HG03571 (cell line): ENCODE measurements at regions not wholly inside any gene's neighbourhood (a gene's known extent, or its start where the extent isn't known, plus 50 kb on each side); places are given as distances from the start of the nearest gene placed in this dataset.

Experiments used
- ATAC-seq: cut with Tn5 transposase; IDR thresholded peaks from one replicate; pipeline ENCODE4 v1.9.1; 2021; ENCODE audit not compliant: unreplicated experiment

DNA sequence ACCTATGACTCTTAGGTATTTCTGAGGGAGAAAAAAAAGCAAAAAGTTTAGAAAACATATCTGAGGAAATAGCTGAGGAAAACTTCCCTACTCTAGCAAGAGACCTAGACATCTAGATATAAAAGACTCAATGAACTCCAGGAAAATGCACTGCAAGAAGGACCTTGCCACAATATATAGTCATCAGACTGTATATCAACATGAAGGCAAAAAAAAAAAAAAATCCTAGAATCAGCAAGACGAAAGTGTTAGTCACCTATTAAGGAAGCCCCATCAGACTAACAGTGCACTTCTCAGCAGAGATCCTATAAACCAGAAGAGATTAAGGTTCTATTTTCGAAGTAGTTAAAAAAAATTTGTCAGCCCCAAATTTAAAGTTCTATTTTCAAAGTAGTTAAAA lies 166.2 kb downstream of the TMEM38B start:
- no peak for ATAC-seq

DNA sequence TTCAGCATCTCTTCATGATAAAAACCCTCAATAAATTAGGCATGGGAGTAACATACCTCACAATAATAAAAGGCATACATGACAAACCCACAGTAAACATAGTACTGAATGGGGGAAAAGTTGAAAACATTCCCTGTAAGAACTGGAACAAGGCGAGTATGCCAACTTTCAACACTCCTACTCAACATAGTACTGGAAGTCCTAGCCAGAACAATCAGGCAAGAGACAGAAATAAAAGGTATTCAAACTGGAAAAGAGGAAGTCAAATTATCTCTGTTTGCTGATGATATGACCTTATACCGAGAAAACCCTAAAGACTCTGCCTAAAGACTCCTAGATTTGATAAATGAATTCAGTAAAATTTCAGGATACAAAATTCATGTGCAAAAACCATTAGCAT lies 167.6 kb downstream of the TMEM38B start:
- ATAC-seq: no peak

DNA sequence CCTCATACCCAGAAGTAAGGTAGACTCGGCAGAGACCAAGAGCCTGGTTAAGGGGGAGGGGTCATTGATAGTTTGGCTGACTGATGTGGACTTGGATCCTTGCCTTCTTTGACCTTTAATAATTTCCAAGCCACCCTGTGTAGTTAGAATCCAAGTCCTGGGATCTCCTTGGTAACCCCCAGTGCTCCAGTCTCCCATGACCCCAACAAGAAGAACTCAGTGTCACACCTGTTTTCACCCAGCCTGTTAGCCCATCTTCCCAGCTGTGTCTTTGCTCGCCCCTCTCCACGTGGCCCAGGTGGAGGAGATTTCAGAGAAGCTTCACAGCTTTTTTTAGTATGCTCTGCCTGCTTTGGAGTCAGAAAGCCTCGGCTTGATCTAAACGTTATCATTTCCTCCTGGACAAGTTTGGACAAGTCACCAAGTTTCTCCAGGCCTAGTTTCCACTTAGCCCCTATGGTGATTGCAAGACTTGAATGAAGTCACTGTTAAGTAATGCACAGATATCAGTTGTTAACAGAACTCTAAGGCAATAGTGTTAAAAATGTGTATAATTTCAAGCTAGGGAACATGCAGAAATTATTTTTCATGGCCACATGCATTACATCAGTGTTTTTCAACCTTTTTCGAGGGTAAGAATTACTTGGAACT lies 170.0 kb downstream of the TMEM38B start:
- ATAC-seq: no peak

DNA sequence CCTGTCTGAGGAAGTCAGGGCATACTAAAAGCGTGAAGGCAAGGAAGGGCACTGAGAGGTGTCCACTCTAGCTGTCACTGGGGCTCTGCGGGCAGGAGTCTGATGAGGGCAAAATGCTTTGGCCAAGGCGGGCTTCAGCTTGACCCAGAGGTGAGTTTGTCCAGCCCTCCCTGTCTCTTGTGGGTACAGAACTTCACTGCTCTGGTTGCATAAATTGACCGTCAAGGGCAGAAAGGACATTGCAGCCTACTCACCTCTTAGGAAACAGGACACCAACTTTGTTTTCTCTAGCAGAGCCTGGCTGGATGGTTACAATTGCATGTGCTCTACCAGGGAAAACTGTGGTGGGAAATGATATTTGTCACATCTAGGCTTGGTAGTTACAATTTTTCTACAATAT lies 170.9 kb downstream of the TMEM38B start:
- no peak for ATAC-seq

DNA sequence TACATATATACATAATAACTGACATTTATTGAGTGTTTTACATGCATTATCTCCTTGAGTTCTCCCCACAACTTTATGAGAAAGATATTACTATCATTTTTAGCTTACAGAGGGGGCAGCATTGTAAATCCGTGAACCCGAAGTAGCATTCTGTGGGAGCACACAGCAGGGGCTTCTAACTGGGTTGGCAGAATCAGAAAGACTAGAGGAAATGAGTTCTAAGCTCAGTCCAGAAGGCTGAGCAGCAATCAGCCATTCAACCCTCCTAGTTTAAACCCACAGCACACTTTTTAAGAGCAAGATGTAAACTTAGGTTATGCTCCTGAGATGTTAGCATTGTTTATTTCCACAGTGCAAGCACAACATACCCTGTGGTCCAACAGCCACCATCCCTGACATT lies 177.2 kb downstream of the TMEM38B start:
- no peak for ATAC-seq

DNA sequence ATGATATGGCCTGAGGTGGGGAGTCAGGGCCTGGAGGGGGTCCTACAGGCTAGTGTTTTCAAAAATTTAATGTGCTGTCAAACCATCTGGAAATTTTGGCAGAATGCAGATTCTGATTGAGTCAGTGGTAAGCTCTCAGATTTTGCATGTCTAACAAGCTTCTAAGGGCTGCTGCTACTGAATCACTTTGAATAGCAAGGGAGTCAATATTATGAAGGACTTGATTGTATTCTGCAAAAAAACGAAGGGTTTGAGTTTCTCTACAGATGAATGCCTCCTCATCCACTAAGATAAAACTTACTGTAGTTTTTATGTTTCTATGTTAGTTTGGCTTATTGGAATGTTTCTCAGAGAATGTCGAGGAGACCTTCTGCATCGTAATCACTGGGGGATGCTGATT lies 179.5 kb downstream of the TMEM38B start:
- no peak for ATAC-seq

DNA sequence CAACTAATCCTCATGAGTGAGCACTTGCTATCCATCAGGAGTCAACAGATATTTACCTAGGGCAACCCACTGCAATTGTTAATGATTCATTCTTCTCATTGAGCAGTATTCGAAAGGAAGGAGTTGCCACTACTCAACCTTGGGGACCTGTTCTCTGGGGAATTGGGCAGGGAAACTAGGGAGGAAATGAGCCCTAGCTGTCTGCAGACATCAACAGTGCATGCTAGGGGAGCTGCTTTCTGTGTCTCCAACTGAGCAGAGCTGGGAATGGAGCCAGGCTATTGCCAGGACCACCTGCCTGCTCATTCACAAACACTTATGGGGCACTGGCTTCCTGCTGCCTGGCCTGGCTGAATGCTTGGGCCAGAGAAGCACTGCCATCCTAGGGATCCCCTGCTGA lies 183.4 kb downstream of the TMEM38B start:
- ATAC-seq: peak; percentile 72

DNA sequence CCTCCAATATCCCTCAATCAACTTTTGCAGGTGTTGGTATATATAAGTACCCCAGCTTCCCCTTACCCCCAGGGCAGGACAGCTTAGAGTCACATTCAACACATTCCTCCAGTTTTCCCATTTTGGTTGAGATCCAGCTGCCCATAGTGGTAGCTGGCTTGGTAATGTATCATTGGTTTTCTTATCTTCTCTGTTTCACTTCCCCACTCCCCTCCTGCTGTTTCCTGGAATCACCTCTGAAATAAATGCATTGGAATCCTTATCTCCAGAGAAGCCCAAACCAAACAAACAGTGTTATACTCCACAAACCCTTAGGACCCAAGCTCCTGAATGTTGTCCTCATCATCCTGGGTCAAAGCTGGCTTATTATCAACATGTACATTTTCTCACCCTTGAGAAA lies 184.8 kb downstream of the TMEM38B start:
- ATAC-seq: no peak

DNA sequence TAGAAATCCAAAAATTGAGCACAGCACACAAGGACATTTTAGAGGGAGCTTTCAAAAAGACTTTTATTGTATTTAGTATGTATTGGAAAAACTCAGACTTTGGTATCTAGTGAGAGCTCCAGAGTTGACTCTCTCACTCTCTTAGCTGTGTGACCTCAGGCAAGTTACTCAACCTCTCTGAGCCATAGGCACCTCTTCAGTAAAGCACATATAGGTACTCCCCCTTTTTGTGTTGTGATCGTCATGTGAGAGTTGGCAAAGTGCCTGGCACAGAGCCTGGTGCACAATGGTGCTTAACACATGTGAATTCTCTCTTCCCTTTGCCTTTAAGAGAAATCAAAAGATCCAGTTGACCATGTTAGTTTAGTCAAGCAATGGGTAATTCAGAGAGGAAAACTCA lies 186.2 kb downstream of the TMEM38B start:
- no peak for ATAC-seq

DNA sequence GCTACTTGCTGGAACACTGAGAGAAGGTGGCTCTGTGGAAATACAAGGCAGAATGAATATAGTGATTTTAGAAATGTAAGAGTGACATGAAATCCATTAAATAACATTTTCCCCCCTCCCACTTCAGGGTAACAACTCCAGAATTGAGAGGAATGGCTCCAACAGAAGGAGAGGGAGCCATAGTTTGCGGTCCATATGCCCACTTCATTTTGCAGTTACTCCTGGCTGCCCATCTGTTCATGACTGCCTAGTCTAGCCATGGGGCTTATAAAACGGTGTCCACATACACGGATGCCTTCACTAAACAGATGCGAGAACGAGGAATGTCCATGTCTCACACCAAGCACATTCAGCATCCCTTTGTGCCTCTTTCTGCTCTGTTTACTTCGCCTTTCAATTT lies 186.7 kb downstream of the TMEM38B start:
- ATAC-seq: no peak

DNA sequence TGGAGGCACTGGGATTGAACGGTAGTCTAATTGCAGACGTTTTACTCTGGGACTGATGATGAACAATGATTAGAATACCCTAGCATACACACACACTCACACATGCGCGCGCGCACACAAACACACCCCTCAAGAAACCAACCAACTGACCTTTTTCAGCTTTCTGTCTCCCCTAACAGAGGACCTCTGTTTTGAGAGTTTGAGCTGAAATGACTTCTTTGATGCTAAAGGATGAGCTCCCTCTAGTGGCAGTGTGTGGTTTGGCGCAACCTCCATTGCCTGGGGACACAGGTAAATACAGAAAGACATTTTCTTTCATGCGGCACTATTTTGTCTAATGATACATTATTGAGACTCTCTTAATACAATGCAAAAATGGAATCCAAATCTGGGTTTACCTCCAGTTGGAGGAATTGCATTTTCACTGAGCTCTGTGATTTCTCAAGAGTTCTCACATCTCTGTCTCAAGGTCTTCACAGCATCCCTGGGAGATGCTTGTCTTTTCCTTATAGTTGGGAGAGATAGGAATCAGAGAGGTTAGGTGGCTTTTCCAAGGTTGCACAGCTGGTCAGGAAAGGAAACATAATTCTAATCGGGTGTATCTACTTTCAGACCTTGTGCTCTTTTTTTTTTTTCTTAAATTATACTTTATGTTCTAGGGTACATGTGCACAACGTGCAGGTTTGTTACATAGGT lies 187.5 kb downstream of the TMEM38B start:
- no peak for ATAC-seq

DNA sequence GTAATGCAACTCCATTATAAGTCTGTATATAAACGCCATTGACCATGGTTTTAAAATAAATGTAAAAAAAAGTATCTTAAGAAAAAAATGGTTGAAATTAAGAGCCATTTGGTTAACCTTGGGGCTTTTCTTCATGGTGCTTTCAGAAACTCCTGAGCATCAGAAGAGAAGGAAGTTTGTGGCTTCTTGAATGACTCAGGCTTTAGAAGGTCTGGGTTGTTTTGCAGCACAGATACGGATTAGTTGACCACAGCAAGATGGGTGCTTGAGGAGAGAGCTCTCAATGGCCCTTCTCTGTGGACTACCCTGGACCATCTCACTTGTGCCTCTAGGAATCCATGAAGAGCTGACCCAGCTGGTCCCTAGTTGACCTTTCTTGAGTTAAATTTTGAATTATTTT lies 189.5 kb downstream of the TMEM38B start:
- peak; percentile 90 for ATAC-seq

DNA sequence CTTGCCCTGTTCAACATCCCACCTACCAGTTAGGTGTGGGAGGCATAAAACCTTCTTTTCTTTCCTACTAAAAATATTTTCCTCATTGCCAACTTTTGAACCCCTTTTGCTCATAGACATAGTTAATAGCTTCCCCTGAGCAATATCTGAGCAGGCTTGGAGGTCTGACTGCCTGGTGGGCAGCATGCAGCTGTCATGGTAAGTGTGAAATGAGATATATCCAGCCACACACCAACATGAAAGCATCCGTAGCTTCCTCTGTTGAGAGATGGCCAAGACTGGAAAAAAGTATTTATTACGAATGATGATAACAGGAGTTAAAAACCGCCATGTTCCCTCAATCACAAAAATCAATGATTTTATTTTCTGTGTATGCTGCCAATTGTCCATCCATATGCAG lies 190.1 kb downstream of the TMEM38B start:
- ATAC-seq: no peak

DNA sequence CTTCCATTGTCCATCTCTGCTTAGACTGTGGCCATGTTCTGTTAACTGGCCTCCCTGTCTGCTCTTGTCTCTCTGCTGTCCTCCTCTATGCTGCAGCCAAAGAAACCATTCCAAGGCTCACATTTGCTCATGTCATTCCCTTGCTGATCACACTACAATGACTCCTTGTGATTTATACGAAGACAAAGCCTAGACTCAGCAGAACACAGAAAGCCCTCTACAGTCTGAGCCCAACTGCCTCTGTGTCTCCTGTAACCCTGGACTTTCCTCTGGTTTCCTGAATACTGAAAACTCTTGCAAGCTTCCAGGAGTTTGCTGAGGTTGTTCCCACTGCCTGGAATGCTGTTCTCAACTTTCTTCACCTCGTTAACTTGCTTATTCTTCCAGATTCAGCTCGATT lies 191.8 kb downstream of the TMEM38B start:
- ATAC-seq: no peak

DNA sequence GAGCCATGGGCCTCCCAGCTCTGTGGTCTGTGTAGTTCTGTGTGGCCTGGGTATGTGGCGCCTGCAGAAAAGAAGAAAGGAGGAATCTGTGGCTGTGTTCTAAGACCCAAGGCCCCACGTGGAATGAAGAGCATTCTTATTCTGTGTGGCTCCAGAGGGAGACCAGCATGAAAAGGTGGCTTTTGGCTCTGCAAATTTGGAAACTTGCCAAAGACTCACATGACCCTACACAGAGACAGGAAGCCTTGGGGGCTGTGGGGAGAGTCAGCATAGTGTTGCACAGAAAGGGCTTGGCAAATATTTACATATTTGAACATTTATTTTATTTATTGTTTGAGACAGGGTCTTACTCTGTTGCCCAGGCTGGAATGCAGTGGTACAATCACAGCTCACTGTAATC lies 193.3 kb downstream of the TMEM38B start:
- no peak for ATAC-seq

DNA sequence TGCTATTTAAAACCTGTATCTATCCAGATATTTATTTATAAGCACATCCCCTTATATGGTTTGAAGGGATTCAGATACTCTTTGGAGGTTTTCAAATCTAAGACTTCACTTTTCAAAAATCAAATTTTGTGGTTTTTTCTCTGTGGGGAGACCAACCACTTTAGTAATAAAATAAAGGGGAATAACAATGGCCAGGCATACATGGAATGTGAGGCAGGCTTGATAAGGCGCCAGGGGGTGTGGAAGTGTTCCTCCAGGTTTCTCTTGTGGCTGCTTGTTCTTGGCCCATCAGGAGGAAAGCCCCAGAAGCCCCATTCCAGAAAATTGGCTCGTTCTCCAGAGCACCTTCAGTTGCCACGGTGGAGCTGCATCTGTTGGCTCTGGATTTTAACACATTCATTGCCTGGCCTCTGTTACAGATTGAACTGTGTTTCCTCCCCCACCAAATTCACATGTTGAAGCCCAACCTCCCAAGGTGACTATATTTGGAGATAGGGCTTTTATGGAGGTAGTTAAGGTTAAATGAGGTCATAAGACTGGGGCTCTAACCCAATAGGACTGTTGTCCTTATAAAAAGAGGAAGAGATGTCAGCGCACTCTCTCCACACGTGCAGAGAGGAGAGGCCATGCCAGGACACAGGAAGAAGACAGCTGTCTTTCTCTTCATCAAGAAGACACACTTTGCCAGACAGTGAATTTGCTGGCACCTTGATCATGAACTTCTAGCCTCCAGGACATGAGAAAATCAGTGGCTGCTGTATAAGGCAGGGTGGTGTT lies 195.9 kb downstream of the TMEM38B start:
- no peak for ATAC-seq

DNA sequence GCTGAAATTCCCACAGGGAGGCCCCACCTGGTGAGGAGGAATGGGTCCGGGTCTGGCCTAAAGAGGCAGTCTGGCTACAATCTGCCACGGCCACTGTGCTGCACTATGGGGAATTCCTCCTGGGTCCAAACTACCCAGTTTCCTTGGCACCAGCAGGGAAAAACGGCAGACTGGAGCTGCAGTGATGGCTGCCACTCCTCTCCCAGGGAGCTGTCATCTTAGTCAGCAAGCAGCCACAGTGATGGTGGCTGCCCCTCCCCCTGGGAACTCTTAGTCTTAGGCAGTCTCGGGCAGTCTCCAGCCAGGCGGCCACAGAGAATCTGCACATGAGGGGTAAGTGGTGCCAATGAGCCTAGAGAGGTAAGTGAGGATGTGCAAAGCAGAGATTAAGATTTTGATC lies 205.8 kb downstream of the TMEM38B start:
- no peak for ATAC-seq

DNA sequence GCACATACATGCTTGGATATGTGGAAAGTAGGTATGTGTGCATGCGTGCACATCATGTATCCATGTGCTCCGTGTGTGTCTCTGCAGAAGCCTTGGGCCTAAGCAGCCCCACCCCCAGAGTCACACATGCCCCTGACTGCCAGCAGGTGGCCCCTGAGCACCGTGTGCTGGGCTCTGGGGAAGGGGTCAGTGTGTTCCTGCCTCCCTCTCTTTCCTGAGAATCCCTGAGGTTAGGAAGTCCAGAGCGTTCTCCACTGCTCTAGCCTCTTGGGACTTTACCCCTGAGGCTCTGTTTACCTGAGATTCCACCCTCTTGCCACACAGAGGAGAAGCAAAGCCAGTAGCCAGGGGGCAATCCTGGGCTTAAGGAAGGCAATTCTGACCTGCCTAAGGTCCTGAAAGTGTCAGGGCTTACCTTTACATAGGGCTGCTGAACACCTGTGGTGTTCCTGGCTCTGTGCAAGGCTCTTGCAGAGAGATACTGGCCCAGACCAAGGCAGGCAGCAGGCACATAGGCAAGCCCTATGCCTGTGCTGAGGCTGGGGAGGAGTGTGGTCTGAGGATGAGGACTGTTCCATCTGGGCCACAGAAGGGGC lies 207.3 kb downstream of the TMEM38B start:
- ATAC-seq: no peak

DNA sequence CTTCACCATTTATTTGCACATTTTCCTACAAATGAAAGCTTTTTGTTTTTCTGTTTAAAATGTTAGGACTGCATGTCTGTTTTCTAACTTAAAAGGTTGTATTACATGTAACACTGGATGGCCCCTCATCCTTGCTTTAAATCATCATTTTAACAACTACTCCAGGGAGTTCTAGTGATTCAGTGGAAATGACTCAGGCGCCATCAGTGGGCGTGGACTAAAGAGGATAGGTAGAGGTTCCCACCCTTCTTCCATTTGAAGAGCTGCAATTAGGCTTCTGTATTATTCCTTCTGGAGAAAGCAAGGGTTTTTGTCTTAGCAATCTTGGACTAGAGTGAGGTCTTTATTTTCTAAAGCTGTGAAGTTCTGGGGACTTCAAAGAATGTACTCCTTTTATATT lies 213.7 kb downstream of the TMEM38B start:
- ATAC-seq: no peak

DNA sequence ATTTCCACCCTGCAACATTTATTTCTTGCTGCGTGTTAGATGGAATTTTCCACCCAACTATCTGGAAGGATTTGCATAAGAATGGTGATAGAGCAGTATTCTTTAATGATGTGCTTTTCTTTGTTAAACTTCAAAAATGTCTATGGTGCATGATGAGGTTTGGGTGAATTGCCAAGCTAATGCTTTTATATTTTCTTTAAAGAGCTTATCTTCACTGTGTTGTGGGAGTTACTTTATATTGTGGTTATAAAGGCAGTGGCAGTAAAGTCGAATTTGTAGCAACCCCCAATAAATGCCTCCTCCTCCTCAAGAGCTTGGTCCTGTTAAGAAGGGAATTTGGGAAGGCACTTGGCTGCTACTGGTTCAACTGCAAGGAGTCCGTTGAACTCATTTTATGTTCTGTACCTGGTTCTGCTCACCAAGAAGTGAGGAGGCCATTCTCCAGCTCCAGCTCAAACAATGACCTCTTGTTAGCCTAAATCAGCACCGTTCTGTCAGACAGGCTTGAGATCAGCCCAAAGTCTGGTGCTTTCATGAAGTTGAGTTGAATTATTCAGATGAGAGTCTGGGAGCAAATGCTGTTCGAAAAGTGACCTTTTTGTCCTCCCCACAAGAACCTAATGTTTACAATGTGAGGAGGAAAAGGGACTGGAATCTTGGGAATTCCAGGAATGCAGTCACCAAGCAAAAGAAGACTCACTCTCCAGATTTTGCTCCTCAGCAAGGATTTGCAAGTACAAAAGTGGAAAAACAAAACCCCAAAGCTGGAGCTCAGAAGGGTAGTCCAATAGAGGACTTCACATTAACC lies 217.0 kb downstream of the TMEM38B start:
- ATAC-seq: no peak
